HUES6 (cell line): ENCODE measurements at regions not wholly inside any gene's neighbourhood (a gene's known extent, or its start where the extent isn't known, plus 50 kb on each side); places are given as distances from the start of the nearest gene placed in this dataset.

ENCODE experiments used
- H3K27ac ChIP-seq: 2 replicates; pipeline ENCODE4 v1.7.0; 2013; ENCODE audit warnings: low read depth, mild to moderate bottlenecking, low read length, inconsistent platforms
- H3K27me3 ChIP-seq: 2 replicates; pipeline ENCODE4 v1.6.1; 2013; ENCODE audit warnings: low read length; ENCODE audit not compliant: control insufficient read depth, insufficient read depth
- H3K36me3 ChIP-seq: 2 replicates; pipeline ENCODE4 v1.6.1; 2013; ENCODE audit warnings: low read length; ENCODE audit not compliant: control insufficient read depth, insufficient read depth
- H3K4me1 ChIP-seq: 2 replicates; pipeline ENCODE4 v1.6.1; 2013; ENCODE audit warnings: low read length; ENCODE audit not compliant: control insufficient read depth, insufficient read depth
- H3K4me3 ChIP-seq: 2 replicates; pipeline ENCODE4 v1.5.1; 2013; ENCODE audit warnings: low read depth, low read length
- H3K9ac ChIP-seq: one replicate; pipeline ENCODE4 v1.6.1; 2013; ENCODE audit warnings: mild to moderate bottlenecking, low read length
- H3K9me3 ChIP-seq: 2 replicates; pipeline ENCODE4 v1.6.1; 2013; ENCODE audit warnings: low read depth, low read length; ENCODE audit not compliant: control insufficient read depth, insufficient read depth

DNA sequence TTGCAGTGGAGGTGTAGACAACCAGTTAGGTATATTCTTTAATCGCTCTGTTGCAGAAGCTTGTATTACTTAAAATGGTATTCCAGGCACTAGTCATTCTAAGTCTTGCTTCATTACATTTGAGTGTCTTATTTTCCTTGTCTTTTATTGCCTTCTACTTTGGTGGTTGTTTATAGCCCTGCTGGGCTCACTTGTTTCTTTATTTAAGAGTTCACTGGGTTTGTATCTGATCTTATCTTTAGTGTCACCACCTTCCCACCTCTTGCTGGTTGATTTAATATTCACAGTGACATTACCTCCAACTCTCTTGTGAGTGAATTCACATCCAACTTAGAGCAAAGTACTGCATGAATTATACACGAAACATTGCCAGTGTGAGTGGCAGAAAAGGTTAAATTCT lies 83.6 kb upstream of the BNC2 start:
- no peaks in the 10 kb centered on the region for H3K27me3 ChIP-seq
- 0 out of 2 replicates have a peak, but pooled peaks cover 4% of the 10 kb centered on the region for H3K4me1 ChIP-seq
- H3K36me3 ChIP-seq, result no peaks in the 10 kb centered on the region
- H3K9me3 ChIP-seq, result no peaks in the 10 kb centered on the region
- H3K4me3 ChIP-seq, result no peak overlapping the region
- H3K9ac ChIP-seq, result no peak overlapping the region
- H3K27ac ChIP-seq, result no peak overlapping the region

- Histone ChIP-seq H3K9ac (no peak overlapping the region), H3K4me3 (no peak overlapping the region), H3K27ac (no peak overlapping the region), H3K4me1 (0 out of 2 replicates have a peak, but pooled peaks cover 4% of the 10 kb centered on the region), H3K36me3 (no peaks in the 10 kb centered on the region), H3K9me3 (no peaks in the 10 kb centered on the region), H3K27me3 (no peaks in the 10 kb centered on the region)
Measured at GRCh38 chr9:16951502-16951901, 81.0 kb upstream of the BNC2 start.

- H3K4me3 ChIP-seq, result no peak overlapping the region
- no peaks in the 10 kb centered on the region for H3K36me3 ChIP-seq
- H3K9ac ChIP-seq, result no peak overlapping the region
- H3K27me3 ChIP-seq, result no peaks in the 10 kb centered on the region
- H3K9me3 ChIP-seq, result no peaks in the 10 kb centered on the region
- H3K4me1 ChIP-seq, result 0 out of 2 replicates have a peak, but pooled peaks cover 4% of the 10 kb centered on the region
- H3K27ac ChIP-seq, result no peak overlapping the region
Measured at GRCh38 chr9:16950051-16950450, 79.6 kb upstream of the BNC2 start.

- peaks cover 7% of the 10 kb centered on the region; the same call in 1 of the 2 replicates for H3K9me3 ChIP-seq
- no peak overlapping the region for H3K4me3 ChIP-seq
- no peaks in the 10 kb centered on the region for H3K36me3 ChIP-seq
- no peak overlapping the region for H3K27ac ChIP-seq
- no peaks in the 10 kb centered on the region for H3K4me1 ChIP-seq
- no peaks in the 10 kb centered on the region for H3K27me3 ChIP-seq
- no peak overlapping the region for H3K9ac ChIP-seq
Measured at GRCh38 chr9:16930578-16930977, 60.1 kb upstream of the BNC2 start.

DNA sequence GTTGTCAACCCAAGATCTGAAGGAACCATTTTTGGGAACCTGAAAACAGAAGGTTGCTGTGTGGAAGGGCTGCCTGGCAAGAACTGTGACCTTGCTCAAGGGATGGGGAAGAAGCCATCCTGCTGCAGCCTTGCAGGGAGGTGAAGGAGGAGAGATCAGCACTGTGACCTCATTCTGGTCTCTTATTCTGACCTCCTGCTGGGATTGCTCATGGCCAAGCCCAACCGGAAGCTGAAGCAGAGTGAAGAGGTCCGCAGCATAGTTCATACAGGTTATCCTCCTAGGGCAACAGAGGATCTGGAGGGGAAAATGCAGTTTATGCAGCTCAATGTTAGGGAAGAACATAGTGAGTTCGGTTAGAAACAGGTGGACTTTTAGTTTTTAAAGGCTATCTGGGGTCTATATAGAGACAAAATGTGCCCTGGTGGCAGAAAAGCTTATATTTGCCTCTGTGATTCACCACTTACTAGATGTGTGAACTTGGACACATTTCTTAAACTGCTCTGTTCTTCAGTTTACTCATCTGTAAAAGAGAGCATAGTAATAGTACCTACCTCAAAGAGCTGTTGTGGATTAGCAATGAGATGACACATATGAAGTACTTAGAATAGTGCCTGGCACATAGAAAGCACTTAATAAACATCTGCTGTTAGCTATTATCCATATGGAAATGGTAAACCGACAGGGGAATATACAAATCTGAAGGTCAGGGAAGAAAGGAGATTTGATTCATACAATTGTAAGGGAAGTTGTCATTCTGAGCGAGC lies 57.9 kb upstream of the BNC2 start:
- Histone ChIP-seq H3K4me1 (no peaks in the 10 kb centered on the region), H3K27ac (no peak overlapping the region), H3K9ac (no peak overlapping the region), H3K36me3 (no peaks in the 10 kb centered on the region), H3K9me3 (peaks cover 17% of the 10 kb centered on the region; the same call in 1 of the 2 replicates), H3K27me3 (peaks cover 7% of the 10 kb centered on the region), H3K4me3 (no peak overlapping the region)

DNA sequence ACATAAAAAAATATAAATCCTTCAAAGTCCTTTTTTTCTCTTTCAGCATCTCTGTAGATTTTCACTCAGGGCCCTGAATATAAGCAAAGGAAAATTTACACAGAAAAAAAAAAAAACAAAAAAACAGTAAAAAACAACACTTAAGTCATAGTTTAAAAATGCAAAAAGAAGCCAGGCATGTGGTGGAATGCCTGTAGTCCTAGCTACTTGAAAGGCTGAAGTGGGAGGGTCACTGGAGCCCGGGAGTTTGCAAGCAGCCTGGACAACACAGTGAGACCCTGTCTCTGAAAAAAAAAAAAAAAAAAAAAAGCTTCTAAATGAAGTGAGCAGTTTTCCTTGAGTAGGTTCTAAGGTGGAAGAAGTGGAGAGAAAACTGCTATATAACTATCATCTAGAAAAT lies 55.0 kb upstream of the BNC2 start:
- Histone ChIP-seq H3K9ac (no peak overlapping the region), H3K4me1 (no peaks in the 10 kb centered on the region), H3K36me3 (no peaks in the 10 kb centered on the region), H3K4me3 (no peak overlapping the region), H3K9me3 (peaks cover 15% of the 10 kb centered on the region; the same call in 1 of the 2 replicates), H3K27ac (no peak overlapping the region), H3K27me3 (peaks cover 19% of the 10 kb centered on the region)

- Histone ChIP-seq H3K4me3 (no peak overlapping the region), H3K27me3 (peaks cover 21% of the 10 kb centered on the region), H3K36me3 (no peaks in the 10 kb centered on the region), H3K9me3 (peaks cover 15% of the 10 kb centered on the region; the same call in 1 of the 2 replicates), H3K9ac (no peak overlapping the region), H3K4me1 (no peaks in the 10 kb centered on the region), H3K27ac (no peak overlapping the region)
Measured at GRCh38 chr9:16924311-16924915, 53.9 kb upstream of the BNC2 start.

DNA sequence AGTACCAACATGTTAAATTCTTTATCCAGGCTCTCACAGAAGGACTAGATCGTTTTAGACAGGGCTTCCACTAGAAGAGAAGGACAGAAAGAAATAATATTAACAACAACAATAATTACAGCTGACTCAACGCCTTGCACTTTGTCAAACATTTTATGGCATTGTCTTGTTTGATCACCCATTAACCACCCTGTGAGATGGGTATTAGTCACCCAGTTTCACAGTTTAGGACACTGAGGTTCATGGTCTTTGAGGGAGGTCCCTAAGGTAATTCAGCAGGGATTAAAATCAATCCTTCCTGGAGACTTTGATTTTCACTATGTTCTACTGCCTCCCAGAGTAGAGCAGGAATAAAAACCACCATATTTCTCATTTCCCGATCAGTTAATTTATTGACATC lies 51.4 kb upstream of the BNC2 start:
- Histone ChIP-seq H3K27ac (no peak overlapping the region), H3K9ac (no peak overlapping the region), H3K9me3 (peaks cover 15% of the 10 kb centered on the region), H3K36me3 (no peaks in the 10 kb centered on the region), H3K4me3 (no peak overlapping the region), H3K27me3 (peaks cover 21% of the 10 kb centered on the region), H3K4me1 (no peaks in the 10 kb centered on the region)
